Endothelial cell of umbilical vein (primary cell): ENCODE measurements at regions not wholly inside any gene's neighbourhood (a gene's known extent, or its start where the extent isn't known, plus 50 kb on each side); places are given as distances from the start of the nearest gene placed in this dataset.

Experiments used
- BruUV-seq: library from RNA; stranded (reverse); fragments of 400-500 nt; replicated peaks from 2 replicates; lab custom pipeline; 2021; lab: Mats Ljungman, UMichigan
- CTCF ChIA-PET: fragments of 300-600, 350-600 bp; sonication (Branson Sonifier 250); formaldehyde crosslinking; loops from one replicate; lab custom pipeline; 2021; ENCODE audit warnings: antibody characterized with exemption, inconsistent platforms; lab: Charles Lee
- POLR2A ChIA-PET: fragments of 300-600, 350-600 bp; sonication (Branson Sonifier 250); formaldehyde crosslinking; loops from one replicate; lab custom pipeline; 2021; ENCODE audit warnings: antibody characterized with exemption, inconsistent platforms; lab: Charles Lee
- DNase-seq: peaks from one replicate; pipeline ENCODE4 v3.0.0-alpha.2; 2011; ENCODE audit warnings: low read depth, low spot score
- FAIRE-seq: peaks from 2 replicates; lab custom pipeline; 2011; peaks lifted over from hg19 to GRCh38; lab: Jason Lieb, UNC
- H2AFZ ChIP-seq: 2 replicates; pipeline ENCODE4 v1.6.0; 2012; ENCODE audit warnings: low read depth, low read length, control low read depth, inconsistent platforms
- H3K27ac ChIP-seq: 2 replicates; pipeline ENCODE4 v1.5.1; 2011; ENCODE audit warnings: low read depth, mild to moderate bottlenecking, control low read depth, low read length, moderate library complexity; ENCODE audit not compliant: insufficient read depth
- H3K27me3 ChIP-seq, 2 experiments: 2 replicates each; pipeline versions ENCODE4 v1.6.0 to v1.6.1; 2011; ENCODE audit warnings: low read length in 2 of 2, mixed read lengths in 1 of 2; ENCODE audit not compliant: control insufficient read depth in 2 of 2, insufficient read depth in 2 of 2
- H3K36me3 ChIP-seq, 2 experiments: 2 replicates in 1 of 2; 3 replicates in 1 of 2; pipeline ENCODE4 v1.5.1; 2011; ENCODE audit warnings: low read length in 2 of 2, mild to moderate bottlenecking in 1 of 2, moderate library complexity in 1 of 2; ENCODE audit not compliant: control insufficient read depth in 2 of 2, insufficient read depth in 2 of 2; ENCODE audit errors: extremely low read depth in 1 of 2
- H3K4me1 ChIP-seq: 3 replicates; pipeline ENCODE4 v1.5.1; 2011; ENCODE audit warnings: mild to moderate bottlenecking, low read length; ENCODE audit not compliant: control insufficient read depth, insufficient read depth; ENCODE audit errors: extremely low read depth
- H3K4me2 ChIP-seq: 2 replicates; pipeline ENCODE4 v1.6.1; 2011; ENCODE audit warnings: low read length, control low read depth, mixed read lengths; ENCODE audit not compliant: insufficient read depth
- H3K4me3 ChIP-seq, 3 experiments: fragments of 200-600 bp in 1 of 3; sonication (generic), shearing (Covaris generic) in 1 of 3; replicated peaks in 1 of 3; 2 replicates each; pipeline ENCODE4 v1.5.1; 2011 to 2016; ENCODE audit warnings: control low read depth in 3 of 3, low read length in 3 of 3, mild to moderate bottlenecking in 2 of 3, inconsistent platforms in 1 of 3, low read depth in 1 of 3, moderate library complexity in 1 of 3; ENCODE audit not compliant: insufficient read depth in 1 of 3
- H3K79me2 ChIP-seq: 2 replicates; pipeline ENCODE4 v1.6.0; 2012; ENCODE audit warnings: low read length, inconsistent platforms; ENCODE audit not compliant: control insufficient read depth, insufficient read depth
- H3K9ac ChIP-seq: replicated peaks from 2 replicates; pipeline ENCODE3; 2011; ENCODE audit warnings: low read length, control low read depth; ENCODE audit not compliant: insufficient read depth; ENCODE audit errors: extremely low read depth
- H3K9me1 ChIP-seq: replicated peaks from 3 replicates; pipeline ENCODE4 v1.6.0; 2011; ENCODE audit warnings: mild to moderate bottlenecking, low read length; ENCODE audit not compliant: control insufficient read depth, insufficient read depth; ENCODE audit errors: extremely low read depth
- H3K9me3 ChIP-seq: replicated peaks from 2 replicates; pipeline ENCODE4 v1.5.1; 2012; ENCODE audit warnings: low read length, inconsistent platforms; ENCODE audit not compliant: control insufficient read depth, insufficient read depth
- H4K20me1 ChIP-seq: replicated peaks from 2 replicates; pipeline ENCODE3; 2011; ENCODE audit warnings: mild to moderate bottlenecking, low read length; ENCODE audit not compliant: control insufficient read depth, insufficient read depth; ENCODE audit errors: extremely low read depth
- CTCF ChIP-seq, 2 donors: IDR thresholded peaks; 1 replicate in 1 of 2; 2 replicates in 1 of 2; pipeline ENCODE4 v1.5.1; 2011; ENCODE audit warnings: low read length in 2 of 2, mild to moderate bottlenecking in 2 of 2, moderate library complexity in 2 of 2, control low read depth in 1 of 2, inconsistent platforms in 1 of 2, low read depth in 1 of 2; ENCODE audit not compliant: insufficient read depth in 1 of 2; ENCODE audit errors: extremely low read depth in 1 of 2
- EZH2 ChIP-seq: IDR thresholded peaks from 2 replicates; pipeline ENCODE4 v1.6.1; 2012; ENCODE audit warnings: borderline replicate concordance, low read depth, mild to moderate bottlenecking, moderate library complexity, low read length, inconsistent platforms; ENCODE audit not compliant: severe bottlenecking
- FOS ChIP-seq: IDR thresholded peaks from 2 replicates; pipeline ENCODE4 v1.6.1; 2011; ENCODE audit warnings: mild to moderate bottlenecking, low read length, moderate library complexity, borderline replicate concordance; ENCODE audit not compliant: insufficient read depth
- GATA2 ChIP-seq: IDR thresholded peaks from 2 replicates; pipeline ENCODE4 v1.7.0; 2011; ENCODE audit warnings: low read depth, mild to moderate bottlenecking, moderate library complexity, mixed read lengths, low read length; ENCODE audit not compliant: insufficient read length, insufficient read depth
- JUN ChIP-seq: IDR thresholded peaks from 2 replicates; pipeline ENCODE4 v1.6.1; 2011; ENCODE audit warnings: borderline replicate concordance, low read depth; ENCODE audit not compliant: insufficient read length, insufficient read depth
- MAX ChIP-seq: IDR thresholded peaks from 2 replicates; pipeline ENCODE4 v1.6.1; 2011; ENCODE audit not compliant: insufficient read depth, insufficient read length
- MYC ChIP-seq: IDR thresholded peaks from one replicate; pipeline ENCODE4 v1.6.1; 2011; ENCODE audit warnings: mild to moderate bottlenecking, low read depth, low read length
- POLR2A ChIP-seq: IDR thresholded peaks from 2 replicates; pipeline ENCODE4 v1.6.1; 2012; ENCODE audit warnings: low read depth, mild to moderate bottlenecking, control low read depth, low read length
- POLR2AphosphoS5 ChIP-seq: IDR thresholded peaks from 2 replicates; pipeline ENCODE4 v1.6.1; 2012; ENCODE audit warnings: low read depth, mild to moderate bottlenecking, control low read depth, low read length, moderate library complexity; ENCODE audit not compliant: insufficient read depth
- dilution Hi-C: fragments of 300-500 bp; cut with MboI; formaldehyde crosslinking; loops from one replicate; pipeline ENCODE4 v1.15.0; 2019; ENCODE audit warnings: low sequenced_read_pairs; ENCODE audit not compliant: extremely low pct_ligation_motif_present
- intact Hi-C: fragments of 100-400 bp; cut with micrococcal nuclease; formaldehyde crosslinking; loops from one replicate; pipeline ENCODE4 v1.10.0; 2022

DNA sequence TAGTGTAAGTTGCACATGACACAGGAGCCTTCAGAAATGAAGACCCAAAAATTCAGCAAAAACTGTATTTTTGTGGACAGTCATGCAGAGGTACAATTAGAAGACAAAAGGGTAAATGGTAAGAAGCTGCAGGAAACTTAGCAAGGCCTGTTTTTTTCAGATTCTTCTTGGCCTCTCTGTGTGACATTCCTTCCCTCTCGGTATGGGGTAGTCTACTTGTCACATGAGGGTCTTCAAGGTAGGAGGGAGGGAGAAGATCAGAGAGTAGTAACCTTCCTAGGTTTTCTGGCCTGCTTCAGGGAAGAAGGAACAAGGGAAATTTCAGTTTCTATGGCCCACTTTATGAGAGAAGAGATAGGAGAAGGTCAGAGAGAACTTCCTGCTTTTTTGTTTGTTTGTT lies 230.4 kb upstream of the PPP1R2C start:
- ChIA-PET POLR2A (no interaction called here), CTCF (no interaction called here)
- BruUV-seq: no TSS peak
- Histone ChIP-seq H3K9me3 (no peaks in the 10 kb centered on the region), H3K79me2 (no peaks in the 10 kb centered on the region), H3K4me1 (no peaks in the 10 kb centered on the region), H3K9me1 (no peaks in the 10 kb centered on the region), H3K27me3 (no peaks in the 10 kb centered on the region), H2AFZ (no peak overlapping the region), H3K4me2 (no peak overlapping the region), H3K9ac (no peak overlapping the region), H3K4me3 (no peak overlapping the region), H3K36me3 (no peaks in the 10 kb centered on the region), H4K20me1 (no peaks in the 10 kb centered on the region), H3K27ac (no peak overlapping the region)
- no peak for DNase-seq
- no peak for TF ChIP-seq POLR2A
- TF ChIP-seq CTCF (IDR thresholded peaks at IDR 0.05; ENCODE audit: extremely low read depth in 1 of 2, insufficient read depth in 1 of 2, low read depth in 1 of 2, low read length in 2 of 2): no peak
- intact Hi-C loops: no loop called here
- no peak for FAIRE-seq
- dilution Hi-C loops: no loop called here

DNA sequence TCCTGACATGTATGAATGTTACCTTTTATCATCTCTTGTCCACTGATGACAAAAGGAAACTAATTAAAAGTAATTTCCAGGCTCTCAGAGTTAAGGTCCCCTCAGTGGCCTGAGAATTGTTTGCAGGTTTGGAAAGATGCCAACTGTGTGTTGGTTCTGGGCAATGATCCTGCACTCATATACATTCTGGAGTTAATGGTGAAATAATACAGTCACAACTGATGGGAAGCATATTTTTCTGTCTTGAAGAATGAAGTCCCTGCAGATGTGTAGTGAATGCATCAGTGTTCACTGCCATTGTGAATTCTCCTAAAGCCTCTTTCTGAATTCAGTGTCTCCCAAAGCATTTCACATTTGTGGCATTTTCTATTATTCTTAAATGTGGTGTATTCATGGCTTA lies 238.1 kb upstream of the PPP1R2C start:
- no peak overlapping the region for H3K4me2 ChIP-seq
- no peaks in the 10 kb centered on the region for H3K27me3 ChIP-seq
- H3K4me1 ChIP-seq: no peaks in the 10 kb centered on the region
- H3K9me3 ChIP-seq: no peaks in the 10 kb centered on the region
- H3K9me1 ChIP-seq: no peaks in the 10 kb centered on the region
- H2AFZ ChIP-seq: no peak overlapping the region
- dilution Hi-C loops: no loop called here
- ChIA-PET POLR2A (no interaction called here), CTCF (no interaction called here)
- no peaks in the 10 kb centered on the region for H3K79me2 ChIP-seq
- DNase-seq (peak; percentile 43), FAIRE-seq (no peak)
- intact Hi-C loops: no loop called here
- TF ChIP-seq EZH2: no peak
- no peak for TF ChIP-seq CTCF (IDR thresholded peaks at IDR 0.05; ENCODE audit: extremely low read depth in 1 of 2, insufficient read depth in 1 of 2, low read depth in 1 of 2, low read length in 2 of 2)
- no peak for TF ChIP-seq POLR2AphosphoS5
- no peak for TF ChIP-seq FOS
- no peak for TF ChIP-seq POLR2A
- TF ChIP-seq MYC: no peak
- no peak for TF ChIP-seq MAX
- no peak for TF ChIP-seq GATA2
- TF ChIP-seq JUN: no peak
- BruUV-seq: no TSS peak
- H3K36me3 ChIP-seq: no peaks in the 10 kb centered on the region
- H3K9ac ChIP-seq: no peak overlapping the region
- H3K4me3 ChIP-seq: no peak overlapping the region
- no peak overlapping the region for H3K27ac ChIP-seq
- H4K20me1 ChIP-seq: no peaks in the 10 kb centered on the region
